Sigmoid colon (tissue), 6 donors: ENCODE measurements at regions not wholly inside any gene's neighbourhood (a gene's known extent, or its start where the extent isn't known, plus 50 kb on each side); places are given as distances from the start of the nearest gene placed in this dataset.

Experiments used
- DNase-seq: peaks from one replicate; pipeline ENCODE4 v3.0.0-alpha.2; 2019
- H3K27ac ChIP-seq, 4 donors: fragments of 200-600 bp; sonication (generic); one replicate each; pipeline ENCODE4 v1.5.1; 2016 to 2019; ENCODE audit warnings: mild to moderate bottlenecking in 1 of 4
- H3K27me3 ChIP-seq, 3 donors: fragments of 200-600 bp; sonication (generic); one replicate each; pipeline ENCODE4 v1.5.1; 2019; ENCODE audit warnings: mild to moderate bottlenecking in 1 of 3
- H3K36me3 ChIP-seq, 4 donors: fragments of 200-600 bp; sonication (generic); one replicate each; pipeline ENCODE4 v1.5.1; 2016 to 2019
- H3K4me1 ChIP-seq, 4 donors: fragments of 200-600 bp; sonication (generic); one replicate each; pipeline ENCODE4 v1.5.1; 2017 to 2019
- H3K4me3 ChIP-seq, 4 donors: fragments of 200-600 bp; sonication (generic); one replicate each; pipeline ENCODE4 v1.5.1; 2017 to 2019; ENCODE audit warnings: mild to moderate bottlenecking in 2 of 4, moderate library complexity in 1 of 4
- H3K9me3 ChIP-seq, 4 donors: fragments of 200-600 bp in 3 of 4; sonication (generic) in 3 of 4; one replicate each; pipeline versions ENCODE4 v1.5.1 to v1.6.1; 2013 to 2019
- EP300 ChIP-seq, 4 donors: sonication (generic); formaldehyde crosslinking; IDR thresholded peaks; one replicate each; pipeline ENCODE4 v1.6.1; 2017; ENCODE audit warnings: antibody characterized with exemption in 4 of 4
- POLR2A ChIP-seq, 2 donors: fragments of 450-650 bp; IDR thresholded peaks; one replicate each; pipeline ENCODE4 v1.6.1; 2016; ENCODE audit warnings: antibody characterized with exemption in 2 of 2, mild to moderate bottlenecking in 2 of 2, moderate library complexity in 2 of 2
- POLR2AphosphoS5 ChIP-seq, 4 donors: sonication (generic); formaldehyde crosslinking; IDR thresholded peaks; one replicate each; pipeline ENCODE4 v1.6.1; 2017; ENCODE audit warnings: antibody characterized with exemption in 4 of 4
- WGBS, 2 donors: extraction: QIAGEN DNeasy Blood & Tissue Kit; methylation state at CpG; one replicate each; pipeline ENCODE4 v1.1.7; 2013; 5-methylcytosine and 5-hydroxymethylcytosine counted together
- intact Hi-C: fragments of 100-400 bp; cut with DNase I; formaldehyde crosslinking; loops from one replicate; pipeline ENCODE4 v1.15.1; 2023
- TF ChIP-seq, protein P1 (sequence below), 4 experiments: fragments of 450-650 bp in 3 of 4; fragments of 200-600 bp in 1 of 4; IDR thresholded peaks; one replicate each; pipeline ENCODE4 v1.5.1; 2016 to 2019; ENCODE audit warnings: antibody characterized with exemption in 4 of 4, mild to moderate bottlenecking in 3 of 4, moderate library complexity in 2 of 4
- donor health status: healthy with polysubstance abuse.
- donor health status: healthy.

GRCh38 chr20:51165131-51165530, 142.2 kb upstream of the KCNG1 start:
- no peak for DNase-seq
- no peak overlapping the region for H3K27ac ChIP-seq
- peaks cover 0 to 6% (median 0%) of the 10 kb centered on the region in 4 donors for H3K9me3 ChIP-seq
- intact Hi-C loops: loop anchor here (10.0 kb wide), 1 partner anchor 60 kb away; no protein-coding TSS in a partner anchor
- no peaks in the 10 kb centered on the region for H3K36me3 ChIP-seq
- H3K27me3 ChIP-seq: peaks cover 0 to 26% (median 0%) of the 10 kb centered on the region in 3 donors
- no peak for TF ChIP-seq EP300 (IDR thresholded peaks at IDR 0.05)
- TF ChIP-seq POLR2A (IDR thresholded peaks at IDR 0.05): no peak
- TF ChIP-seq POLR2AphosphoS5 (IDR thresholded peaks at IDR 0.05): no peak
- TF ChIP-seq, protein P1, sequence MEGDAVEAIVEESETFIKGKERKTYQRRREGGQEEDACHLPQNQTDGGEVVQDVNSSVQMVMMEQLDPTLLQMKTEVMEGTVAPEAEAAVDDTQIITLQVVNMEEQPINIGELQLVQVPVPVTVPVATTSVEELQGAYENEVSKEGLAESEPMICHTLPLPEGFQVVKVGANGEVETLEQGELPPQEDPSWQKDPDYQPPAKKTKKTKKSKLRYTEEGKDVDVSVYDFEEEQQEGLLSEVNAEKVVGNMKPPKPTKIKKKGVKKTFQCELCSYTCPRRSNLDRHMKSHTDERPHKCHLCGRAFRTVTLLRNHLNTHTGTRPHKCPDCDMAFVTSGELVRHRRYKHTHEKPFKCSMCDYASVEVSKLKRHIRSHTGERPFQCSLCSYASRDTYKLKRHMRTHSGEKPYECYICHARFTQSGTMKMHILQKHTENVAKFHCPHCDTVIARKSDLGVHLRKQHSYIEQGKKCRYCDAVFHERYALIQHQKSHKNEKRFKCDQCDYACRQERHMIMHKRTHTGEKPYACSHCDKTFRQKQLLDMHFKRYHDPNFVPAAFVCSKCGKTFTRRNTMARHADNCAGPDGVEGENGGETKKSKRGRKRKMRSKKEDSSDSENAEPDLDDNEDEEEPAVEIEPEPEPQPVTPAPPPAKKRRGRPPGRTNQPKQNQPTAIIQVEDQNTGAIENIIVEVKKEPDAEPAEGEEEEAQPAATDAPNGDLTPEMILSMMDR (IDR thresholded peaks at IDR 0.05): no peak
- WGBS, 2 donors: 81 to 91% methylated on average over 9 of the region's 9 CpGs
- no peak overlapping the region for H3K4me3 ChIP-seq
- H3K4me1 ChIP-seq: no peaks in the 10 kb centered on the region

GRCh38 chr20:51164731-51165130, 141.8 kb upstream of the KCNG1 start:
- TF ChIP-seq POLR2AphosphoS5 (IDR thresholded peaks at IDR 0.05) (no peak), POLR2A (IDR thresholded peaks at IDR 0.05) (no peak), EP300 (IDR thresholded peaks at IDR 0.05) (no peak)
- TF ChIP-seq, protein P1 (IDR thresholded peaks at IDR 0.05): no peak
- Histone ChIP-seq H3K9me3 (peaks cover 0 to 6% (median 0%) of the 10 kb centered on the region in 4 donors), H3K27ac (no peak overlapping the region), H3K27me3 (peaks cover 0 to 30% (median 0%) of the 10 kb centered on the region in 3 donors), H3K4me1 (no peaks in the 10 kb centered on the region), H3K4me3 (no peak overlapping the region), H3K36me3 (no peaks in the 10 kb centered on the region)
- DNase-seq: no peak
- 60 to 85% methylated on average over 2 of the region's 2 CpGs for WGBS, 2 donors
- intact Hi-C loops: loop anchor here (10.0 kb wide), 1 partner anchor 60 kb away; no protein-coding TSS in a partner anchor

DNA sequence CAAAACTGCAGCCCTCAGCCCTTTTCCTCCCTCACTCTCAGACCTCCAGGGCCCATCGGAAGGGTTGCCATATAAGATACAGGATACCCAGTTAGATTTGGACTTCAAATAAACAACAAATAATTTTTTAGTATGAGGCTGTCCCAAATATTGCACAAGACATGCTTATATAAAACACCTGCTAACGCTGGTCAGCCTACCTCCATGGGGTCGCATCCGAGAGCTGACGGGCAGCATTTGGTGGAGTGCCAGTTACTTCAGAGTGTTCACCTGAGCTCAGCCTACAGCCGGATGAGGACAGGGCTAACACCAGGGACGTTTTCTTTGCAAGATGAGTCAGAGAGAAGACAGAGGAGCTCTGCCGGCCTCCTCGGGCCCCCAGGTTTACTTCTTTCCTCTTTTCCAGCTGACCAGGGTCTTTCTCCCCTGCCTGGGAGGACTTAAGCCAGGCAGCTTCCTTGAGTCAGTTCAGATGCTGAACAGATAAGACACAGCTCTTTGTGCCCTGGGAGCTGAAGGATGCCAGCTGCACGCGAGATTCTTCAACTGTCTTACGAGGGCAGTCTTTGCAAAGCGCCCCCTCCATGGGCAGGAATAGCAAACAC, 141.2 kb upstream of the KCNG1 start:
- peaks cover 0 to under 1% (median 0%) of the 10 kb centered on the region in 4 donors for H3K9me3 ChIP-seq
- intact Hi-C loops: loop anchor here (10.0 kb wide), 1 partner anchor 61 kb away; no protein-coding TSS in a partner anchor
- no peak for DNase-seq
- TF ChIP-seq POLR2AphosphoS5 (IDR thresholded peaks at IDR 0.05) (no peak), POLR2A (IDR thresholded peaks at IDR 0.05) (no peak), EP300 (IDR thresholded peaks at IDR 0.05) (no peak)
- TF ChIP-seq, protein P1 (IDR thresholded peaks at IDR 0.05): no peak
- no peaks in the 10 kb centered on the region for H3K4me1 ChIP-seq
- WGBS, 2 donors: 74 to 79% methylated on average over 13 of the region's 13 CpGs
- H3K36me3 ChIP-seq: no peaks in the 10 kb centered on the region
- peaks cover 0 to 37% (median 0%) of the 10 kb centered on the region in 3 donors for H3K27me3 ChIP-seq
- H3K4me3 ChIP-seq: no peak overlapping the region
- no peak overlapping the region for H3K27ac ChIP-seq

DNA sequence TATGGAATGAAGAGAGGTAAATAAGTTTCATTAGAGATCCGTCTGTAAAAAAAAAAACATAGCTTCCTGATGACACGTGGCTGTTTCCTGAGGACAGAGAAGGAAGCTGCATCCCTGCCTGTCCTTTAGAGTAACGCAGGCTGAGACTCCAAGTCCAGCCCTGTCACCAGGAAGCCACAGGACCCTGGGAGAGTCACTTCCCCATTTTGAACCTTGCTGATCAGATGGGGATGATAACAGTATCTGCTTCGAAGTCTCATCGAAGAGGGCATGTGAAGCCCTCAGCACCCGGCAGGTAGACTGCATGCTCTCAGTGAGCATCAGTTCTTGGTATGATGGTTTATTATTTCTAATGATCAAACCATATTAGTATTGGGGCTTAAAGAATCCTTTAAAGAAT, 139.1 kb upstream of the KCNG1 start:
- Histone ChIP-seq H3K27me3 (peaks cover 0 to 46% (median 0%) of the 10 kb centered on the region in 3 donors), H3K9me3 (no peaks in the 10 kb centered on the region), H3K4me3 (no peak overlapping the region), H3K36me3 (no peaks in the 10 kb centered on the region), H3K27ac (no peak overlapping the region), H3K4me1 (peaks cover 0 to 4% (median 2%) of the 10 kb centered on the region in 4 donors)
- 54 to 71% methylated on average over 6 of the region's 6 CpGs for WGBS, 2 donors
- no peak for DNase-seq
- intact Hi-C loops: loop anchor here (10.0 kb wide), 1 partner anchor 63 kb away; no protein-coding TSS in a partner anchor
- TF ChIP-seq, protein P1 (IDR thresholded peaks at IDR 0.05): no peak
- no peak for TF ChIP-seq EP300 (IDR thresholded peaks at IDR 0.05)
- TF ChIP-seq POLR2AphosphoS5 (IDR thresholded peaks at IDR 0.05): no peak
- no peak for TF ChIP-seq POLR2A (IDR thresholded peaks at IDR 0.05)
